ENCODE measurements at regions not wholly inside any gene's neighbourhood (a gene's known extent, or its start where the extent isn't known, plus 50 kb on each side); places are given as distances from the start of the nearest gene placed in this dataset.
A peak's percentile ranks its signal among the peaks of the same experiment; 100 is the strongest.
"Not testable (repeated sequence)": the region's sequence is repeated elsewhere in the genome, so short reads cannot be mapped to it uniquely, and the experiment has no call there.

- no peak for DNase-seq
Measured at GRCh38 chr1:68677684-68678351, 180.9 kb upstream of the DEPDC1 start.

- DNase-seq, result no peak
Measured at GRCh38 chr1:68696221-68696620, 199.3 kb upstream of the DEPDC1 start.

GRCh38 chr1:68703921-68704354 is 207.1 kb upstream of the DEPDC1 start:
- no peak for DNase-seq

- DNase-seq, result no peak
Measured at GRCh38 chr1:68704800-68705443, 208.0 kb upstream of the DEPDC1 start.

GRCh38 chr1:68705466-68705865 is 208.6 kb upstream of the DEPDC1 start:
- DNase-seq, result no peak

GRCh38 chr1:68706639-68707317 is 209.9 kb upstream of the DEPDC1 start:
- DNase-seq, result no peak

GRCh38 chr1:68717330-68717729 is 220.4 kb upstream of the DEPDC1 start:
- DNase-seq, result no peak

GRCh38 chr1:68720476-68720875 is 223.6 kb upstream of the DEPDC1 start:
- DNase-seq, result no peak

- DNase-seq, result no peak
Measured at GRCh38 chr1:68723791-68724190, 226.9 kb upstream of the DEPDC1 start.

GRCh38 chr1:68725001-68725752 is 228.3 kb upstream of the DEPDC1 start:
- peak; percentile 32 for DNase-seq

GRCh38 chr1:68739486-68739885 is 242.6 kb upstream of the DEPDC1 start:
- not testable (repeated sequence) for DNase-seq

GRCh38 chr1:68745011-68745410 is 248.1 kb upstream of the DEPDC1 start:
- DNase-seq, result no peak

- DNase-seq, result no peak
Measured at GRCh38 chr1:68745451-68745850, 248.6 kb upstream of the DEPDC1 start.

- DNase-seq, result no peak
Measured at GRCh38 chr1:68746378-68746777, 249.5 kb upstream of the DEPDC1 start.

GRCh38 chr1:68751723-68752122 is 254.8 kb upstream of the DEPDC1 start:
- no peak for DNase-seq

GRCh38 chr1:68758666-68759209 is 261.9 kb upstream of the DEPDC1 start:
- no peak for DNase-seq

- no peak for DNase-seq
Measured at GRCh38 chr1:68767941-68768340, 271.1 kb upstream of the DEPDC1 start.

- DNase-seq, result no peak
Measured at GRCh38 chr1:68770817-68771216, 273.9 kb upstream of the DEPDC1 start.

GRCh38 chr1:68777851-68778250 is 281.0 kb upstream of the DEPDC1 start:
- DNase-seq, result no peak

- not testable (repeated sequence) for DNase-seq
Measured at GRCh38 chr1:68779841-68780240, 283.0 kb upstream of the DEPDC1 start.

- no peak for DNase-seq
Measured at GRCh38 chr1:68780919-68781318, 284.0 kb upstream of the DEPDC1 start.

- DNase-seq, result no peak
Measured at GRCh38 chr1:68782890-68783289, 286.0 kb upstream of the DEPDC1 start.

GRCh38 chr1:68785328-68785727 is 288.4 kb upstream of the DEPDC1 start:
- DNase-seq, result no peak

Data from left hindlimb (tissue), 1 donor.